Hypothalamus (tissue), 51 donors: ENCODE measurements at regions not wholly inside any gene's neighbourhood (a gene's known extent, or its start where the extent isn't known, plus 50 kb on each side); places are given as distances from the start of the nearest gene placed in this dataset.
A peak's percentile ranks its signal among the peaks of the same experiment; 100 is the strongest.
"Not testable (repeated sequence)": the region's sequence is repeated elsewhere in the genome, so short reads cannot be mapped to it uniquely, and the experiment has no call there.

ENCODE experiments used
- DNase-seq, 51 donors: peaks; one replicate each; lab custom pipeline; 2025; lab: John Stamatoyannopoulos, UW

DNA sequence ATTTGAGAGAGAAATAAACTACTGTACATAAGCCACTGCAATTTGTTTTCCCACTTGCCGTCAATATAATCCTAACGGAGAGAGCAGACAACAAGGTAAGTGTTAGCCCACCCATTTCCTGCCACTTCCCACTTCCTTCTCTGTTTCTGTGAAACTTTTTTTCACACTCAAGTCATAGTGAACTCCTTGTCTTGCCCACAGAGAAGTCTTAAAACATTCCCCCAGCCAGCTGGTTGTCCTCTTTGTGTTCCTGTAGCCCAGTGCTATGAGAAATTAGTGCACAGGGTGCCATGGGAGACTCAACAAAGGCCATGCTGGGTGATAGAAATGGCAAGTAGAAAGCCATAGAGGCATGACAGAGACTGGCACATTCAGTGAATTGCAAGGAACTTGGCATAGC lies 208.6 kb downstream of the BLID start:
- no peak for DNase-seq

DNA sequence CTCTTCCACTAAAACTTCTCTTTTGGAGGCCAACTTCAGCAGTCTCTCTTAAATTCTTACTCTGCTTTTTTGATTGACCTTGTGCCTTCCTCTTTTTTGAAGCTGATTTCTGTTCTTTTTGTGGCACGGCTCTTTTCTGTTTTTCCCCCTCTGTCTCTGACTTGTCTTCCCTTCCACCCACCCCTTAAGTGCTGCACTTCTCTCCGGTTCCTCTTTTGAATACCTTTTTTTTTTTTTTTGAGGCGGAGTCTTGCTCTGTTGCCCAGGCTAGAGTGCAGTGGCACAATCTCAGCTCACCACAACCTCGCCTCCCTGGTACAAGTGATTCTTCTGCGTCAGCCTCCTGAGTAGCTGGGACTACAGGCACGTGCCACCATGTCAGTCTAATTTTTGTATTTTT lies 211.9 kb downstream of the BLID start:
- no peak for DNase-seq

- no peak for DNase-seq
These were observed 214.1 kb downstream of the BLID start for GRCh38 chr11:121901886-121902285.

- DNase-seq = not testable (repeated sequence)
These were observed 214.6 kb downstream of the BLID start for GRCh38 chr11:121901417-121901816.

DNA sequence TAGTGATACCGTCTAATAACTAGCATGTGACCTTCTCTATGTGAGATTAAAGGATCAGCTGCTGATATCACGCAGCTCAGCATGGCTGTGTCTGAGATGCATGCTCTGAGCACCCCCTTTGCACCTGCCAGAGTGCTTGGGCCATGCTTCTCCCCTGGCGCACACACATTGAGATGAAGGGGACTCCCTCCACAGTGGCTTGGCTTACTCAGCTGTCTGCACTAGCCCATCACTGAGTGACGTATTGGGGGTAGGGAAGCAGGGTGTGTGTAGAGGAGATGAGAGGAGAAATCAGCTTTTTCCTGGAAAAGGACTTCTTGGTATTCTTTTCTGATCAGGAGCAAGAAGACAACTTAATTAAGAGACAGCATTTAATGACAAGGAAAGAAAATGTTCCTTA lies 216.5 kb downstream of the BLID start:
- no peak for DNase-seq

DNA sequence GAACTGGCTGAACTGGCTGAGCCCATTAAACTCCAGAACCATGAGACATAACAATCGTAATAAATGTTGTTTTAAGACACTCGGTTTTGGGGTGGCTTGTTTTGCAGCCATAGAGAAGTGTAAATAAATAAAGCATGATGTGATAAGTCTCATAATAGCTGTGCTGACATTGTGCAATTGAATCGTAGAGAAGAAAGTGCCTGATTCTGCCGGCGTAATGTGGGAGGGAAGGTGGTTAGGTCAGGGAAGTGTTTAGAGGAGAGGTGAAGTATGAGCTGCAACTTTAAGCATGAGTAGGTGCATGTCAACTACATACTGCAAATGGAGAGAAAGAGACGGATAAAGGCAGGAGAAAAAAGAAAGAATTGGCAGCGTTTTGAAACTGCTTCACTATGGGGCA lies 217.1 kb downstream of the BLID start:
- no peak for DNase-seq

- DNase-seq = no peak
These were observed 220.1 kb downstream of the BLID start for GRCh38 chr11:121895919-121896318.

- DNase-seq = no peak
These were observed 221.4 kb downstream of the BLID start for GRCh38 chr11:121894581-121894980.

DNA sequence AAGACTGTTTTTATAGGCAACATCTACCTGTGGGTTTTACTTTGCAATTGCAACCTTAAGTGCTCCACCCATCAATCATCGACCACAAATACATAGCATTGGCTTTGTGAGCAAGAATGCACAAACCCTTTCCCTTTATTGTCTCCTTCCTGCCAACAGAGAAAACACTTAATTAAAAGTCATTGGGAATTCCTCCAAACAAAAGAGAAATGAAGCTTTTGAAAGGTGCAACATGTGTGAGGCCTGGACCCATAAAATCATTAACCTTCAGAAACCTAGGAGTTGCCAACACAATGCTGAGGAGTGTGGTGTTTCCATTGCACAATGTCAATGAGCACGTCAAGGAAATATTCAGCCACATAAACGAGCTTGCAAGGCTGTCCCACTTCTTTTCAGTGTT lies 223.2 kb downstream of the BLID start:
- no peak for DNase-seq

- no peak for DNase-seq
These were observed 223.8 kb downstream of the BLID start for GRCh38 chr11:121892131-121892681.

- no peak for DNase-seq
These were observed 225.0 kb downstream of the BLID start for GRCh38 chr11:121890946-121891515.

DNA sequence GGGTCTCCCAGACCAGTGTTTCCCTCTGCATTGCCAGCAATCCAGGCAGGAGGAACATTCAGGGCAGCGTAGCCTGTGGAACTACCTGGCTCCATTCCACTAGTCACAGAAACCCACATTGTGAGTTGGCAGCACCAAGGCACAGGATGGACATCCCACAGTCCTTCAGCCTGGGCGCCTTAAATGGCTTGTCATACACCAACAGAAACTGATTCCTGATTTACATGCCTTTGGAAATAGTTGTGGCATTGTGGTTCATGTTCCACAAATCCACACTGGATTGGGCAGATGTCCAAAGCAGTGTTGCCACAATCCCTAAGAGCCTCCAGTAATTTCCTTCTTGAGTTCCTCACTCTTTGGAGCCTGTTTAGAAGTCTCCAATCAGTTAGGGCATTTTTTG lies 225.6 kb downstream of the BLID start:
- peak in 8 of 51 donors; percentile 4 to 34 (median 24) for DNase-seq

DNA sequence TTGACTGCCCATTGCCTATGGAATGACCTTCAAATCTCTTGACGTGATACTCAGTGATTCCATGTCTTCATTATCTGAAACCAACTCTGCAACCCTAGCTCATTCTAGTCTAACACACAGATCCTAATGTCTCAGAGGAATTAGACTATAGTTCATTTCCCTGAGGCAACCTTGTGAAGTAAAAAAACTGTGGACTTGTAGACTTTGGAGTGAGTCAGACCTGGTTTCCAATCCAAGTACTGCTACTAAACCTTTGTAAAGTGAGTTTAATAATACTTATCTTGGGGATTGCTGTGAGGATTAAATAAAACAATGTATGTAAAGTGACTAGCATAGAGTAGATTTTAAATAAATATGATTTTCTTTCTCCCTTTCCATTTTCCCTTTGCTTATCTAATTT lies 226.1 kb downstream of the BLID start:
- DNase-seq = no peak

DNA sequence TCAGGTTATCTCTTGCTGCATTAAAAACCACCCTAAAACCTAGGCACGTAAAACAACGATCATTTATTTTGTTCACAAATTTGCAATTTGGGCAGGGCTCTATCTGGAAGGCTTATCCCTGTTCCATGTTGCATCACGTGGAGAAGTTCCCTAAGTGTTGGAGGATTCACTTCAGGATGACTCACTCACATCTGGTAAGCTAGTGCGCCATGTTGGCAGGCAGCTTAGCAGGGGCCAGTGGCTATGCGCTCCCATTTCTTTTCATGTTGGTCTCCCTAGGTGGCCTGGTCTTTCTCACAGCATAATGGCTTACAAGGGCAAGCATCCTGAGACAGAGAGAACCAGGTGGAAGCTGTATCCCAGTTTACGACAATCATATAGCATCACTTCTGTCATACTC lies 226.8 kb downstream of the BLID start:
- DNase-seq = no peak

- no peak for DNase-seq
These were observed 227.9 kb downstream of the BLID start for GRCh38 chr11:121887976-121888557.

GRCh38 chr11:121887569-121887968 lies 228.4 kb downstream of the BLID start:
- peak in 2 of 51 donors; percentile 8 to 19 for DNase-seq

GRCh38 chr11:121886996-121887395 lies 229.0 kb downstream of the BLID start:
- DNase-seq = no peak

DNA sequence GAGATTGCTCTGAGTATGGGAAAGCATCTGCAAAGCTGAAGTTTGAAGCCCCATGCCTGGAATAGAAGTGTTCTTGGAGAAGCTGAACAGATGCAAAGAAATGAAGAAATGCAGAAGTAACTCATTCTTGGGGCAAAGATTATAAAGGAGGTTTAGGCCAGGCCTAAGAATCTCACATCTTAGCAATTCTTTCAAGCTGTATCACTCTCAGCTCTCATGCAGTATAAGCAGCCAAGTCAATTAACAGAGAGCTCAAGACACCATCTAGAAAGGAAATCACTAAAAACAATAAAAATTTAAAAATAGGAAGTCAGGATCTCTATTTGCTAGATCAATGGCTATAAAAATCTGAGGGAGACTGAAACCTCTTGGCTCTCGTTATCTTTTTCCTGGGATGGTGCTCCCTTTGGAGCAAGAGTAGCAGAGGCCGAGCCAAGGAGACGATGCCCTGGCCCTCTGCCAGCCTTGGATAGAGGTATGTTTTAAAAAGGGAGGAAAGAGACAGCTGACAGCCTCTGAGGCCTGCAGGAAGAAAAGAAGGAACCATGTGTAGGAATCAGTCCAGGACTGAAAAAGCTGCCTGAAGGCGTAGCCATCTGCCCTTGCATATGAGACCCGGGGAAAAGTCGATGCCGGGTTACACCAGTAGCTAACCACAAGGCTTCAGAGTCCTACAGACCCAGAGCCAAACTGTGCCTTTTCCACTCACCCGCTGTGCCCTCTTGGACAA lies 229.8 kb downstream of the BLID start:
- peak in 8 of 51 donors; percentile 9 to 39 (median 24) for DNase-seq

- DNase-seq = no peak
These were observed 231.4 kb downstream of the BLID start for GRCh38 chr11:121884626-121885025.

DNA sequence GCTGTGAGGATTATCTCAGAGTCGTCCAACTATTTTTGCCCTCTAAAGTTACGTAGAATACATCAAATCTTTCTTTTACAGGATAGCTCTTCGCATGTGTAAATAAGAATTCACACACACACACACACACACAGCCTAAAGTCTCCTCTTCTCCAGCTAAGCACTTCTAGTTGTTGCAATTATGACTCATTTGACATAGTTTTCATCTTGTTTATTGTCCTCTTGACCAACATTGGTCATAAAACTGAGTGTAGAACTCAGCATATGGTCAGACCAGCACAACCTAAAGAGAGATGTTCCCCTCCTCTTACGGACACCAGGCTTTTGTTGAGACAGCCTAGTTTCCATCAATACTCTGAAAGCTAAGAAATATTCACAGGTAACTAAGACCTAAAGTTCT lies 234.2 kb downstream of the BLID start:
- DNase-seq = no peak

- no peak for DNase-seq
These were observed 238.9 kb downstream of the BLID start for GRCh38 chr11:121877152-121877551.

DNA sequence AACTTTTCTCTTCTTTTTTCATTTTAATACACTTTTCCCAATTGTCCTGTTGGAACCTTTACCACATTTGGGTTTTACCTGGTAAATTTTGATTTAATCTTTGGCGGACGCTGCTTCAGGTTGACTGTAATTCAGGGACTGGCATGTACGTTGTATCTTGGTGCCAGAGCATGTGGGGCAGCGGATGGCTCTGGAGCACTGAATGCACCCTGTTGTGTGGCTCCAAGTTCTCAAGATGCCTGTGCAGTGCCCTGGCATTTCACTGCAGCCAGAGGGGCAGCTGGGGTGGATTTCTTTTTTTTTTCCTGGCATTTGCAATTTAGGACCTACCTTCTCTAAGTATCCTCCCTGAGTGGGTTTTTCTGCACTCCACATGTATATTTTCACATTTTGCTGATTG lies 242.2 kb downstream of the BLID start:
- DNase-seq = peak in 2 of 51 donors; percentile 8 to 25
